GM06990 (cell line): ENCODE measurements at regions not wholly inside any gene's neighbourhood (a gene's known extent, or its start where the extent isn't known, plus 50 kb on each side); places are given as distances from the start of the nearest gene placed in this dataset.
"Not testable (repeated sequence)": the region's sequence is repeated elsewhere in the genome, so short reads cannot be mapped to it uniquely, and the experiment has no call there.

Experiments used
- DNase-seq: peaks from one replicate; pipeline ENCODE4 v3.0.0-alpha.2; 2011; ENCODE audit not compliant: insufficient read length; ENCODE audit errors: extremely low read depth
- H3K27me3 ChIP-seq: replicated peaks from 2 replicates; pipeline ENCODE4 v1.6.0; 2011; ENCODE audit warnings: low read length; ENCODE audit not compliant: control insufficient read depth, insufficient read depth
- H3K36me3 ChIP-seq: 2 replicates; pipeline ENCODE4 v1.5.1; 2011; ENCODE audit warnings: low read length; ENCODE audit not compliant: control insufficient read depth, insufficient read depth
- H3K4me3 ChIP-seq: replicated peaks from 2 replicates; pipeline ENCODE4 v1.5.1; 2011; ENCODE audit warnings: low read depth, mild to moderate bottlenecking, control low read depth, low read length
- CTCF ChIP-seq: IDR thresholded peaks from 2 replicates; pipeline ENCODE4 v1.5.1; 2011; ENCODE audit warnings: low read length, control low read depth, mild to moderate bottlenecking, inconsistent platforms; ENCODE audit not compliant: insufficient read depth, poor library complexity, severe bottlenecking

- H3K36me3 ChIP-seq: no peaks in the 10 kb centered on the region
- H3K4me3 ChIP-seq: no peak overlapping the region
- DNase-seq: no peak
- no peak for TF ChIP-seq CTCF
- no peaks in the 10 kb centered on the region for H3K27me3 ChIP-seq
Measured at GRCh38 chr18:55897091-55897689, 309.2 kb upstream of the TCF4 start.

GRCh38 chr18:55893948-55894347, 306.0 kb upstream of the TCF4 start:
- Histone ChIP-seq H3K27me3 (no peaks in the 10 kb centered on the region), H3K4me3 (no peak overlapping the region), H3K36me3 (no peaks in the 10 kb centered on the region)
- TF ChIP-seq CTCF: no peak
- no peak for DNase-seq

GRCh38 chr18:55892862-55893813, 305.1 kb upstream of the TCF4 start:
- H3K27me3 ChIP-seq, DNase-seq, H3K36me3 ChIP-seq, H3K4me3 ChIP-seq: not testable (repeated sequence)

GRCh38 chr18:55886886-55887285, 298.9 kb upstream of the TCF4 start:
- DNase-seq: no peak
- H3K27me3 ChIP-seq: no peaks in the 10 kb centered on the region; the same call in 1 of the 2 replicates
- no peak for TF ChIP-seq CTCF
- H3K4me3 ChIP-seq: no peak overlapping the region
- no peaks in the 10 kb centered on the region for H3K36me3 ChIP-seq

- H3K4me3 ChIP-seq: no peak overlapping the region
- no peak for DNase-seq
- no peak for TF ChIP-seq CTCF
- no peaks in the 10 kb centered on the region for H3K36me3 ChIP-seq
- H3K27me3 ChIP-seq: no peaks in the 10 kb centered on the region; the same call in 1 of the 2 replicates
Measured at GRCh38 chr18:55884498-55884897, 296.5 kb upstream of the TCF4 start.

- no peak for TF ChIP-seq CTCF
- no peak for DNase-seq
- H3K4me3 ChIP-seq: no peak overlapping the region
- no peaks in the 10 kb centered on the region for H3K36me3 ChIP-seq
- H3K27me3 ChIP-seq: no peaks in the 10 kb centered on the region; the same call in none of the 2 replicates
Measured at GRCh38 chr18:55880617-55881016, 292.6 kb upstream of the TCF4 start.
